Fibroblast of villous mesenchyme (primary cell): ENCODE measurements at regions not wholly inside any gene's neighbourhood (a gene's known extent, or its start where the extent isn't known, plus 50 kb on each side); places are given as distances from the start of the nearest gene placed in this dataset.
A peak's percentile ranks its signal among the peaks of the same experiment; 100 is the strongest.

Experiments used
- DNase-seq: peaks from one replicate; pipeline ENCODE4 v3.0.0-alpha.2; 2010; ENCODE audit warnings: low read depth
- H3K4me3 ChIP-seq: 2 replicates; pipeline ENCODE4 v1.5.1; 2011; ENCODE audit warnings: low read depth, mild to moderate bottlenecking, low read length
- TF ChIP-seq, protein P1 (sequence below): IDR thresholded peaks from 2 replicates; pipeline ENCODE4 v1.5.1; 2012; ENCODE audit warnings: low read depth, mild to moderate bottlenecking, low read length; ENCODE audit not compliant: insufficient read depth

DNA sequence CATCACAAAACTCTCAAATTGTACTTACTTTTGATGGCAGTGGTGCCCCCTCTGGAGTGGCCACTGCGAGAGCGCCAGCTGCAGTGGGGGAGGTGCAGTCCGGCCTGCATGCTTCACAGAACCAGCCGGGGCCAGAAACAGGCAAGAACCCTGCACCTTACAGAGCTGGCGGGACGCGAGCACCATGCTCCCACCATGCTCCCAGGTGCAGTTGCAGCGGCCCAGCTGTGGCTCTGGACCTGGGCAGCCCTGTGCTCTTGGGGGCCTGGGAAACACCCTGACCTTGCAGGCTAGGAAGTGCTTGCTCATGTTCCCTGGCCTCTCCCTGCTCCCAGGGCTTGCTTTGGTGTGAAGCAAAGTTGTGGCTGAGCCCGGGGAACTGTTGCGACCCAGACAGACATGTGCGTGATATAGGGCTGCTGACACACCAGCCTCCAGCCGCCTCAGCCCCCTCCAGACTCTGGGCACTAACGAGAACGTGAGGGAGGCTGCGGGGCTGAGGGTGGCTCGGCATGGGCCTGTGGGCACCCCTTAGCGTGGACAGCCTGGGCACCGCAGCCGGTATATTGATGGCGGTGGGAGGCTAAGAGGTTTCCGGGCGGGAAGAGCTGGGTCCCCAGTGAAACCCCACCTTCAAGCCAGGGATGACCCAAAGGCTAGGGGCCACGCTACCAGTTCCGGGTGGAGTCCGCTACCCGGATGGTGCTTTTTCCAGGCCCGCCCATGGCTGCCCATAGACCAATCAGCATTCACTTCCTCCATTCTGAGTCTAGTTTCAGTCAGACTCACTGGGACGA, 1809.9 kb upstream of the ACO1 start:
- TF ChIP-seq, protein P1, sequence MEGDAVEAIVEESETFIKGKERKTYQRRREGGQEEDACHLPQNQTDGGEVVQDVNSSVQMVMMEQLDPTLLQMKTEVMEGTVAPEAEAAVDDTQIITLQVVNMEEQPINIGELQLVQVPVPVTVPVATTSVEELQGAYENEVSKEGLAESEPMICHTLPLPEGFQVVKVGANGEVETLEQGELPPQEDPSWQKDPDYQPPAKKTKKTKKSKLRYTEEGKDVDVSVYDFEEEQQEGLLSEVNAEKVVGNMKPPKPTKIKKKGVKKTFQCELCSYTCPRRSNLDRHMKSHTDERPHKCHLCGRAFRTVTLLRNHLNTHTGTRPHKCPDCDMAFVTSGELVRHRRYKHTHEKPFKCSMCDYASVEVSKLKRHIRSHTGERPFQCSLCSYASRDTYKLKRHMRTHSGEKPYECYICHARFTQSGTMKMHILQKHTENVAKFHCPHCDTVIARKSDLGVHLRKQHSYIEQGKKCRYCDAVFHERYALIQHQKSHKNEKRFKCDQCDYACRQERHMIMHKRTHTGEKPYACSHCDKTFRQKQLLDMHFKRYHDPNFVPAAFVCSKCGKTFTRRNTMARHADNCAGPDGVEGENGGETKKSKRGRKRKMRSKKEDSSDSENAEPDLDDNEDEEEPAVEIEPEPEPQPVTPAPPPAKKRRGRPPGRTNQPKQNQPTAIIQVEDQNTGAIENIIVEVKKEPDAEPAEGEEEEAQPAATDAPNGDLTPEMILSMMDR: no peak
- peak overlapping the region; percentile 27 for H3K4me3 ChIP-seq
- DNase-seq: no peak

DNA sequence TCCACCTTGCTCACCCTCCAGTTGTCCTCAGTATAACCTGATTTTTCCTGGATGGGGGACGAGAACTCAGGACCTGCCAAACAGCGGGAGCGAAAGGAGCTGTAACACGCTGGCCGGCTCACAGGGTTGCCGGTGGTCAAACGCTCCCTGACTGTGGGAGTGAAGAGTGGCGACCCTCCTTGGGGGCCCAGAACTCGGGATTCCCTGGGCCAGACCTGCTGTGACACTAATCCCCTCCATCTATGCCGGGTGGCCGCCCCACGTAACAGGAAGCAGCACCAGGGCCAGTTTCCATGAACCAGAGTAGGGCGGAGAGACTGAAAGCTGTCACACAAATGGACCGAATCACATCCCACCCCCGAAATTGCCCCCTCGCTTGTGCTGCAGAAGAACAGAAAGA, 1809.2 kb upstream of the ACO1 start:
- DNase-seq: no peak
- TF ChIP-seq, protein P1: no peak
- peak overlapping the region; percentile 27 for H3K4me3 ChIP-seq

DNA sequence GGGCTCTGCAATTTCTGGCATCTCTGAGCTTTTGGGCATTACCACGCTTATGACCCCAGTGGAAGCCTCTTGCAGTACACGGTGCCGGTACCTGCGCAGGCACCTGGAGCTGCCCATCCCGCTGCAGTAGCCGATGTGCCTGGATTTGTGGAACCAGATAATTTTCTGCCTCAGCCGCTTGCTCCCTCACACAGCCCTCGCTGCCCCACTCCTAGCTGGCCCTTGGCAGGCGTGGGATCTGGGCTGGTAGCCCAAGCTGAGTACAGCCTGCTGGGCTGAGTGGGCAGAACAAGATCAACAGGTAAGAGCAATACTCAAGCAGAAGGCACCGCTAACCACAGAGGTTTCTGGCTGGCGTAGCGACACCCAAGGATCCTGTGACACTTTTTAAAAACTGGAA, 1808.8 kb upstream of the ACO1 start:
- TF ChIP-seq, protein P1: no peak
- DNase-seq: no peak
- peak overlapping the region; percentile 27 for H3K4me3 ChIP-seq

DNA sequence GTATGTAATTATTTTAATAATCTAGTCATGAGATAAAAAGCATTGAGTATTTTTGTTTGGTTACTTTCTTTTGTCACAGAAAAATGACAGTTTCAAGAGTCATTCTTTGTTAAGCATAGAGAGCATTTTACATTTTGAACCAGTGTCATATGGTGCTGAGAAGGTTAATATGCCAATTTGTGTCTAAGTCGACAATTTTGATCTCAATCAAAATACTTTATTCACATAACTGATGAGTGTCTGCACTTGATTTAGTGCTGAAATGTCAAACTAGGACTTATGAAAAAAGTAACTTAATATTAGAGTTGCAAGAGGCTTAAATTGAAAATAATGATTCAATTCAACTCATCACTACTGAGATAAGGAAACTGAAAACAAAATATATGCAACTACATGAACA, 1804.6 kb upstream of the ACO1 start:
- TF ChIP-seq, protein P1: no peak
- no peak for DNase-seq
- H3K4me3 ChIP-seq: no peak overlapping the region

DNA sequence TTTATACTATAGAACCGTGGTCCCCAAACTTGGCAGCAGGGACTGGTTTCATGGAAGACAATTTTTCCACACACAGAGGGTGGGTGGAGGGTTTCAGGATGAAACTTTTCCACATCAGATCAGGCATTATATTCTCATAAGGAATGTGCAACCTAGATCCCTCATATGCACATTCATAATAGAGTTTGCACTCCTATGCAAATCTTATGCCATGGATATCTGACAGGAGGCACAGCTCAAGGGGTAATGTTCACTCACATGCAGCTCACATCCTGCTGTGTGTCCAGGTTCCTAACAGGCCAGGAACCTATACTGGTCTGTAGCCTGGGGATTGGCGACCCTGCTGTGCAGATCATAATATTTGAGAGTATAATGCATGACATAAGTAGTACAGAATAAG, 1802.2 kb upstream of the ACO1 start:
- no peak overlapping the region for H3K4me3 ChIP-seq
- TF ChIP-seq, protein P1: no peak
- no peak for DNase-seq

DNA sequence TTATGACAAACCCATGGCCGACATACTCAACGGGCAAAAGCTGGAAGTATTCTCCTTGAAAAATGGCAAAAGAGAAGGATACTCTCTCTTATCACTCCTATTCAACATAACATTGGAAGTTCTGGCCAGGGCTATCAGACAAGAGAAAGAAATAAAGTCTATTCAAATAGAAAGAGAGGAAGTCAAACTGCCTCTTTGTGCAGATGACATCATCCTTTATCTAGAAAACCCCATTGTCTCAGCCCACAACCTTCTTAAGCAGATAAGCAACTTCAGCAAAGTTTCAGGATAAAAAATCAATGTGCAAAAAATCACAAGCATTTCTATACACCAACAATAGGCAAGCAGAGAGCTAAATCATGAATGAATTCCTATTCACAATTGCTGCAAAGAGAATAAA, 1799.9 kb upstream of the ACO1 start:
- TF ChIP-seq, protein P1: no peak
- no peak overlapping the region for H3K4me3 ChIP-seq
- DNase-seq: no peak

DNA sequence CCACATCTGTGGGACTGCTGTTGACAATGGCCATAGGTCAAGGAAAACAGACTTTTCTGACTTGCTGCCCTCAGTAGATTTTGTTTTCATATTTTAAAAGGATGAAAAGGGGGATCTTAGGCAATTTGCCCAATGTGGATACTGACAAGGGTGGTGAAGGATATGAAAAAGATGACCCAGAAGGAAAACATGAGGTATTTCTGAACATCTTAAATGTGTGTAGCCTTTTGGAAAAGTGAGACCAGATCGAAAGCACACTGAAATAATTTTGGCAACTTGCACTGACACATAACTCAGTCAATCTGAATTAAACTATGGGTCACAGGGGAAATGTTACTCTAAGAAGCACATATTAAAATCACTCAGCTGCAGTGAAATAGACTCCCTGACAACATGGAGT, 1793.0 kb upstream of the ACO1 start:
- TF ChIP-seq, protein P1: no peak
- no peak overlapping the region for H3K4me3 ChIP-seq
- no peak for DNase-seq
